A673 (cell line): ENCODE measurements at regions not wholly inside any gene's neighbourhood (a gene's known extent, or its start where the extent isn't known, plus 50 kb on each side); places are given as distances from the start of the nearest gene placed in this dataset.
A peak's percentile ranks its signal among the peaks of the same experiment; 100 is the strongest.

Experiments
- BruUV-seq: library from RNA; stranded (reverse); fragments of 400-500 nt; replicated peaks from 2 replicates; lab custom pipeline; 2021; lab: Mats Ljungman, UMichigan
- CTCF ChIA-PET: fragments of 300-600 bp; sonication (Branson Sonifier 250); formaldehyde crosslinking; loops from one replicate; lab custom pipeline; 2022; ENCODE audit warnings: antibody characterized with exemption; lab: Charles Lee
- POLR2A ChIA-PET: fragments of 300-600 bp; sonication (Branson Sonifier 250); formaldehyde crosslinking; loops from one replicate; lab custom pipeline; 2022; ENCODE audit warnings: antibody characterized with exemption; ENCODE audit not compliant: low non-redundant PET; lab: Charles Lee
- DNase-seq: peaks from one replicate; pipeline ENCODE4 v3.0.0-alpha.2; 2015; ENCODE audit warnings: low spot score
- H3K27ac ChIP-seq: fragments of 200-600 bp; sonication (generic); 2 replicates; pipeline ENCODE4 v1.5.1; 2016; ENCODE audit warnings: mixed run types, low read depth, mild to moderate bottlenecking, mixed read lengths, antibody characterized with exemption, low read length; ENCODE audit not compliant: poor library complexity, severe bottlenecking
- H3K27me3 ChIP-seq: fragments of 200-600 bp; sonication (generic); replicated peaks from 2 replicates; pipeline ENCODE4 v1.6.1; 2017; ENCODE audit warnings: mixed run types, low read depth, mild to moderate bottlenecking, mixed read lengths, antibody characterized with exemption, low read length; ENCODE audit not compliant: insufficient read depth, poor library complexity
- H3K36me3 ChIP-seq: fragments of 200-600 bp; sonication (generic); 2 replicates; pipeline ENCODE4 v1.6.1; 2016; ENCODE audit warnings: mixed run types, mild to moderate bottlenecking, mixed read lengths, antibody characterized with exemption, low read length; ENCODE audit not compliant: insufficient read depth, poor library complexity, severe bottlenecking
- H3K4me1 ChIP-seq: fragments of 200-600 bp; sonication (generic); 2 replicates; pipeline ENCODE4 v1.6.1; 2017; ENCODE audit warnings: mixed run types, mild to moderate bottlenecking, mixed read lengths, antibody characterized with exemption, low read length; ENCODE audit not compliant: insufficient read depth, poor library complexity, severe bottlenecking
- H3K4me3 ChIP-seq: fragments of 200-600 bp; sonication (generic); 2 replicates; pipeline ENCODE4 v1.5.1; 2016; ENCODE audit warnings: low read depth, mixed run types, mild to moderate bottlenecking, mixed read lengths, low read length; ENCODE audit not compliant: poor library complexity, severe bottlenecking
- H3K9me3 ChIP-seq: fragments of 200-600 bp; sonication (generic); 2 replicates; pipeline ENCODE4 v1.6.1; 2016; ENCODE audit warnings: mixed run types, low read depth, mild to moderate bottlenecking, mixed read lengths, antibody characterized with exemption, low read length; ENCODE audit not compliant: poor library complexity, severe bottlenecking
- CTCF ChIP-seq: fragments of 300-800, 200-600 bp; sonication (generic); conservative IDR thresholded peaks from 2 replicates; pipeline ENCODE4 v1.5.1; 2017; ENCODE audit warnings: low read depth, mild to moderate bottlenecking, antibody characterized with exemption, low read length, moderate library complexity, mixed read lengths
- EZH2 ChIP-seq: fragments of 200-600 bp; sonication (generic); IDR thresholded peaks from 2 replicates; pipeline ENCODE4 v1.6.1; 2017; ENCODE audit warnings: borderline replicate concordance, low read depth, mild to moderate bottlenecking, mixed read lengths, antibody characterized with exemption, low read length; ENCODE audit not compliant: poor library complexity, severe bottlenecking
- intact Hi-C: fragments of 100-400 bp; cut with micrococcal nuclease; formaldehyde crosslinking; loops from one replicate; pipeline ENCODE4 v1.10.0; 2022; ENCODE audit not compliant: unreplicated experiment

GRCh38 chr15:31235311-31236183, 91.1 kb upstream of the KLF13 start:
- no peaks in the 10 kb centered on the region for H3K27me3 ChIP-seq
- TF ChIP-seq CTCF (no peak), EZH2 (no peak)
- ChIA-PET POLR2A (interaction anchor here (0.6 kb wide), 1 partner anchor 253 kb away, joined by 3 read pairs; no protein-coding TSS in a partner anchor), CTCF (interaction anchor here (1.1 kb wide), 1 partner anchor 30 kb away, joined by 3 read pairs; no protein-coding TSS in a partner anchor)
- H3K4me3 ChIP-seq = no peak overlapping the region
- intact Hi-C loops = no loop called here
- no peaks in the 10 kb centered on the region for H3K9me3 ChIP-seq
- no peaks in the 10 kb centered on the region for H3K36me3 ChIP-seq
- H3K4me1 ChIP-seq = peaks cover 21% of the 10 kb centered on the region
- peak; percentile 46 for DNase-seq
- no peak overlapping the region for H3K27ac ChIP-seq
- BruUV-seq = no TSS peak

GRCh38 chr15:31236184-31237042, 90.2 kb upstream of the KLF13 start:
- ChIA-PET CTCF (interaction anchor here (0.6 to 1.1 kb wide), 2 partner anchors 31 to 37 kb away, joined by 3 to 4 read pairs; no protein-coding TSS in a partner anchor), POLR2A (no interaction called here)
- Histone ChIP-seq H3K27me3 (no peaks in the 10 kb centered on the region), H3K36me3 (no peaks in the 10 kb centered on the region), H3K4me3 (peak overlapping the region; percentile 6), H3K27ac (peak overlapping the region; percentile 6), H3K9me3 (no peaks in the 10 kb centered on the region), H3K4me1 (peaks cover 21% of the 10 kb centered on the region)
- TF ChIP-seq EZH2 (no peak), CTCF (no peak)
- intact Hi-C loops = no loop called here
- BruUV-seq = no TSS peak
- DNase-seq = peak; percentile 90

- Histone ChIP-seq H3K9me3 (no peaks in the 10 kb centered on the region), H3K27me3 (no peaks in the 10 kb centered on the region), H3K36me3 (no peaks in the 10 kb centered on the region), H3K4me1 (peaks cover 21% of the 10 kb centered on the region), H3K27ac (no peak overlapping the region), H3K4me3 (no peak overlapping the region)
- intact Hi-C loops = no loop called here
- CTCF ChIA-PET = no interaction called here
- POLR2A ChIA-PET = no interaction called here
- no peak for DNase-seq
- no TSS peak for BruUV-seq
- no peak for TF ChIP-seq CTCF
- TF ChIP-seq EZH2 = no peak
These were observed 89.7 kb upstream of the KLF13 start for GRCh38 chr15:31237043-31237324.
